ENCODE measurements at regions not wholly inside any gene's neighbourhood (a gene's known extent, or its start where the extent isn't known, plus 50 kb on each side); places are given as distances from the start of the nearest gene placed in this dataset.

- no peak for DNase-seq
Measured at GRCh38 chr1:229067546-229067945, 203.4 kb upstream of the RAB4A start.

DNA sequence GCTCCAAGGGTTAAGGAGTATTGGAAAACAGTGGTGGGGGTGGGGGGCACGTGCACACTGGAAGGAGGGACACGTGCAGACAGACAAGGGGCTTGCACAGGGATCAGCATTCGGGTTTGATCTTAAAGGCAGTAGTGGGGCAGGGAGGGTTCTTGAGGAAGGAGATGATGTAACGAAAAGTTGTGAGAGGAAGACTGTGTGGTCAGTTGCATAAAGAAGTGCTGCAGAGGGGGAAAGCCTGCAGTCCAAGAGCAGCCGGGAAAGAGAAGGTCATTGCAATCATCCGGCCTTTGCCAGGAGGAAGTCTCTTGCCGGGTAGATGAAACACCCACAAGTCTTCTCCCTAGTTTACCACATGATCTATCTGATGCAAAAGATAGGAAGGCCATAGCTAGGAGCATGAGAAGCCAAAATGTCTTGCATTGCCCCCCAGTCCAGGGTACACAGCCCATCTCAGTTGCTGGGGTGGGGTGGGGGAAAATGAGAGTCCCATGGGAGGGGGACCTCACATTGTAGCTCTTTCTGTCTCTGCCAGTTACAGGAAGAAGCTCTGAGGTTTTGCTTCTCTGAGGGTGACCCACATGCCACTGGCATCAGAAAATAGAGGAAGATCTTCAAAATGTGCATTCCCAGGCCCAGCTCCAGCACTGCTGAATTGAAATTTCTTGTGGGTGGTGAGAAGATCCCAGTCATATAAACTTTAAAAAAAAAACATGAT, 202.5 kb upstream of the RAB4A start:
- peak; percentile 90 to 96 (median 94) for DNase-seq

GRCh38 chr1:229069176-229069575, 201.7 kb upstream of the RAB4A start:
- no peak for DNase-seq

DNA sequence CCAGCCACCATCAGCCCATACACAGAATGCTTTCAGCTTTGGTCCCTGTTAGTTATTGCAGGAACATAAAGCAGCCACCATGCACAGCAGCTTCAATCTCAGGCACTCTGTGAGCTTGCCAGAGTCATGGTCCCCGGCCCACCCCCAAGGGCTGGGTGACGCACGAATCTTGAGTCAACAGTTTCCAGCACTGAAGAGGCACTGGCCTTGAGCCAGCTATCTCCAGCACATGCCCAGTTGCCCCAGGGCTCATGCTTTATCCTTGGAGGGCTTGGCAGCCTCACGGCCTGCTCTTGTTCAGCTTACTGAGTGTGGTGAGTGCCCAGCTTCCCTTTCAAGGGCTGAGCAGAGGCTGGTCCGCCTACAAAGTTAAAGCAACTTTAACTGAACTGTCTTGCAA, 200.7 kb upstream of the RAB4A start:
- peak; percentile 84 to 95 (median 87) for DNase-seq

DNA sequence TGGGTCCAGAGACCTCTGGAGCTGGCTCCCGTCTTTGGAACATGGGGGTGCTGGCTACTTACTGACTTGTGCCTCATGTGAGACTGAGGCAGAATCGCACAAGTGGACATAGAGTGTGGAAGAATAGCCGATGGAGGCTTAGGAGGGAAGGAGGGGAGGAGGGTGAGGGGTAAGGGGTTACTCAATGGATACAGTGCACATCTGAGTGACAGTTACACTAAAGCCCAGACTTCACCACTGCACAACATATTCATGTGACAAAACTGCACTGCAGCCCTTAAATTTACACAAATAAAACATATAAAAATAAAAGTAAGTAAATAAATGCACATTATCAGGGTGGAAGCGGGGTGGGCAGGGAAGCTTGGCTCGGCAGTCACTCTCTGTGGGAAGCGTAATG, 197.7 kb upstream of the RAB4A start:
- no peak for DNase-seq

DNA sequence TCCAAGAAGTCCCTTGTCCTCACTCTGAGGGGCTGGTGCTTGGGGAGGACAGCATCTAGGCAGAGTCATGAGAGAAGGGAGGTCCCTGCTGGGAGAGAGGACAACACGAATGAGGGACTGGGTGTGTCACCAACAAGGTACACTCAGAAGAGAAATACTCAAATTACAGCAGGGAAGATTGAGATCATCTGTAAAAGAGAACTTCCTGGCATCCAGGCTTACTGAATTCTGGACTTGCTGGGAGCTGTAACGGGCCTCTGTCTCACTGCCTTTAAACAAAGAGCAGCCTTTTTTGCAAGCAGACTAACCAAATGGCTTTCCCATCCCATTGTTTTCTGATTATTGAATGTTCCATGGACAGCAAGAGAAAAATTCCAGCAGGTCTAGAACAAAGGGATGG, 195.7 kb upstream of the RAB4A start:
- DNase-seq, result no peak

DNA sequence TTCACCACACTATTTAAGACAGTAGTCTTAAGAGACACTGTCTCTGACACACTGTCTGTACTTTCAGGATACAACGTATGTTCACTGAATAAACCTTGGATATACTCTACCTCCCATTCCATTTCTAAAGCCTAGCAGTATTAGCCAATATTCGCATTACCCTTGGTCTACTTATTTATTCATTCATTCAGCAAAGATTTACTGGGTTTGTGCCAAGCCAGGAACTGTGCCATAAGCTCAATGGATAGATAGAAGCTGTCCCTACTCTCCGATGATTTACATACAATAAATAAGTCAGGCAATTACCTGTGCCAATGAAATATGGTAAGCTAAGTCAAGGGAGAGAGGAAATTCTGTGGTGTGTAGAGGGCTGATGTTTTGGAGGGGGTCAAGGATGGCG, 195.2 kb upstream of the RAB4A start:
- DNase-seq, result no peak

DNA sequence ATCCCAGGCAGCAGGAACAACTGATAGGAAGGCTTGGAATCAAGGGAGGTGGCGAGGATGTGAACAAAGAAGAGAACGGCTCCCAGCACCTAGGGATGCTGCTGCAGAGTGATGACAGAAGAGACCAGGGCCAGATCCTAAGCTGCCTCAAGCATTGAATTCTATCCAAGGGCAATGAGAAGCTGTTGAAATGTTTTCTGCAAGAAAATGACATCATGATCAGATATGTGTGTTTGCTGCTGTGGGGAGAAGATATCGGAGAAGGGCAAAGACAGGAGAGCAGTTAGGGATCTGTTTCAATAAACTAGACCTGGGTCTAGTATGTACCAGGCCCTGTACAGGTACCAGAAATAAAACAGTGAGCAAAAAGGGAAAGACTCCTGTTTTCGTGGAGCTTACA, 194.7 kb upstream of the RAB4A start:
- no peak for DNase-seq

DNA sequence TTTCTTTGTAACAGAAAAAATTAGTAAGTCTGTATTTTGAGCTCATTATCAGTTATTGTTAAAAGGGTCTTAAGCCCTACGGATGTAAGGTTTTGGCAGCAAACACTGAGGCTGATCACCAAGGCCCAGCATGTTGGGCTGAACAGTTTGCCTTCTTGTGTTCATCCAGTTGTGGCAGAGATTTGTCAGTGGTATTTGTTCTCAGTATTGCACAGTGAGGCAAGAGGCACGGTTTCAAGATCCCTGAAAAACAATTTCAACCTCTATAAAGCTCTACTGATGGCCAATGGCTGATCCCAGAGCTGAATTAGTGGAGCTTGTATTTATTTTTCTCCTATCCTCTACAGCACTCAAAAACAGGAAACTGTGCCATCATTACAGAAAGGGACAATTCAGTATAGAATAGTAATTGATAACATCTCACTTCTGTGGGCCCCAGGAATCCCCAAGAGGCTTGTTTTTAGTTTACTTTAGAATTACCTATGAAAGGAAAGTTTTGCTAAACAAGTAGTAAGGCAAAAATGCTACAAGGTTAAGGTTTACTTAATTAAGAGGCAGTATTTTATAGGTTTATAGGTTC, 191.8 kb upstream of the RAB4A start:
- DNase-seq, result no peak

DNA sequence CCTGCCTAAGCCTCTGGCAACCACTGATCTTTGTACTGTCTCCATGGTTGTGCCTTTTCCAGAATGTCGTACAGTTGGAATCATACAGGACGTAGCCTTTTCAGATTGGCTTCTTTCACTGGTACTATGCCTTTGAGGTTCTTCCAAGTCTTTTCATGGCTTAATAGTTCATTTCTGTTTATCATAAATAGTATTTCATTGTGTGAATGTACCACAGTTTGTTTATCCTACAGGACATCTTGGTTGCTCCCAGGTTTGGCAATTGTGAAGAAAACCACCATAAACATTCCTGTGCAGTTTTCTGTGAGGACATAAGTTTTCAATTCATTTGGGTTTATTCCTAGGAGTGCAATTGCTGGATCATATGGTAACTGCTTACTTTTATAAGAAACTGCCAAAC, 190.6 kb upstream of the RAB4A start:
- no peak for DNase-seq

- DNase-seq, result no peak
Measured at GRCh38 chr1:229085291-229085690, 185.6 kb upstream of the RAB4A start.

GRCh38 chr1:229086091-229086490, 184.8 kb upstream of the RAB4A start:
- DNase-seq, result no peak

- no peak for DNase-seq
Measured at GRCh38 chr1:229086686-229087085, 184.2 kb upstream of the RAB4A start.

DNA sequence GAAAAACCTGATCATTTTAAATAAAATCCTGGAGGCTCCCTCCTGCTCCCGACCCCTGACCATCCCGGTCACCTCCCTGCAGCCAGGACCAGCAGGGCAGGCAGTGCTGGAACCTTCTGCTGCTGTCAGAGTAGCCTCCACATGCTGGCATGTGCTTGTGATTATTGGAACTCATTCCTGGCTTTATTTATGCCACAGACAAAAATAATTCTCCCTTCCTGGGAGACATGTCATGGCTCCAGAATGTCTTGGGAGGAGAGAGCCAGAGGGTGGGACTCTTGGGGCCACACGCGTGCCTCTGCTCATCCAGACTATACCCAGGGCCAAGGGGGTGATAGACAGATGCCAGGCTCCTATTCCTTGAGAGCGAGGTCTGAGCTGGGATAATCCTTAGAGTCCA, 183.6 kb upstream of the RAB4A start:
- DNase-seq, result no peak

GRCh38 chr1:229087906-229088305, 183.0 kb upstream of the RAB4A start:
- DNase-seq, result no peak

DNA sequence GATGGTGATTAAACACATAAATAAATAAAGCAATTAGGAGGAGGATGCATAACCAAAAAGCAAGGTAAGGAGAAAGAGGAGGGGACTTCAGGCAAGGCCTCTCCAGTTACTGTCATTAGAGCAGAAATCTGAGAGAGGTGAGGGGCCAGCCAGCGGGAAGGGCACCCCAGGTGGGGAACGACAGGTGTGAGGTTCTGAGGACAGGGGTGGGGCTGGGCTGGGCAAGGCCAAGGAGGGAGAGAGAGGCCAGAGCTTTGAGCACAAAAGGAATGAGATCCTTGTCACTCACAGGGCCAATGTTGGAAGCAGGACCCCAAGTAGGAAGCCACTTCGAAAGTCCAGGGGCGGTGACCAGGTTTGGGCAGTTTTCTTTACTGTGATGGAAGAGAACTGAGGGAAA, 182.2 kb upstream of the RAB4A start:
- DNase-seq, result no peak

- DNase-seq, result no peak
Measured at GRCh38 chr1:229089586-229090208, 181.2 kb upstream of the RAB4A start.

GRCh38 chr1:229091721-229092136, 179.2 kb upstream of the RAB4A start:
- DNase-seq, result no peak

- DNase-seq, result no peak
Measured at GRCh38 chr1:229092377-229093237, 178.3 kb upstream of the RAB4A start.

DNA sequence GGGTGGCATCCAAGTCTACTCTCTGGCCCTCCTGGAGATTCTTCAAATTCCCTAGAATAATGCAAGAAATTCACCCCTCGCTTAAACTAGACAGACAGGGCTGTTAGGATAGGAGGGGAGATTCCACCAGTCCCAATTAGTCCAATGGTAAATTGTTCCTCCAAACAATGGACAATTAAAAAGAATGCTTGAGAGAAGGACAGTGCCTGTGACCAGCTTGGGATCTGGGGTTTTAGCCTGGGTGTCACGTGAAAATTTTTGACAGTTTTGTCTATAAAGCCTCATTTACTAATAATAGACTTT, 177.7 kb upstream of the RAB4A start:
- no peak for DNase-seq

DNA sequence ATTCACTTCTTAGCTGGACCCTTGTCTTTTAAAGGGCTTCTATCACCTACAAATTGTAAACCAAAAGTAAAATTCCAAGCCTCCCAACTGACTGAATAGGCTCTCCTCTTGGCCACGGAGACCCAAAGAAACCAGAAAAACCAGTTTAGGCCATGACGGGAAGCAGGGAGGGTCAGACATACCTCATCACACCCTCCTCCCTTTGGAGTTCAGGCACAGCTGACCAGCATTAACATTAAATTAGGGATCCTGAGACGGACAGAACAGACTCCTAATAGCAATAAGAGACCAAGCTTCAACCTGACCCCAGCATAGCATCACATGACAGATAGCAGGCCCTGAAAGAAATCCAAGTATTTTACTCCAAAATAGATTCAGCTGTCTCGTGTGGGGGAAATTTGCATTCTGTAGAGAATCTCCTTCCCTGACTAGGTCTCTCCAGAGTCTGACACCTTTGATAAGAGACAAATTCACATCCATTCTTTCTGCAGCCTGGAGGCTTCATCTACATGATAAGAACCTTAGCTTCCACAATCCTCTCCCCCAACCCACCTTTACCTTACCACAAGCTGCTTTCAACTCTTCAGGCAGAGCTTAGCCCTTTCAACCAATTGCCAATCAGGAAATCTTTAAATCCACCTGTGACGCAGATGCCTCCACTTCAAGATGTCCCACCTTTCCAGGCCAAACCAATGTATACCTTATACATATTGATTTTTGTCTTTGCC, 177.1 kb upstream of the RAB4A start:
- DNase-seq, result no peak

GRCh38 chr1:229094476-229095311, 176.2 kb upstream of the RAB4A start:
- peak; percentile 64 to 70 (median 66) for DNase-seq
